Spleen (tissue), 11 donors: ENCODE measurements at regions not wholly inside any gene's neighbourhood (a gene's known extent, or its start where the extent isn't known, plus 50 kb on each side); places are given as distances from the start of the nearest gene placed in this dataset.
A peak's percentile ranks its signal among the peaks of the same experiment; 100 is the strongest.

Experiments used
- DNase-seq: peaks from one replicate; pipeline ENCODE4 v3.0.0-alpha.2; 2020
- H3K27ac ChIP-seq, 8 donors: fragments of 200-600 bp; sonication (generic) in 7 of 8; 1 replicate in 4 of 8; 2 replicates in 4 of 8; pipeline versions ENCODE4 v1.5.0 to v1.8.0; 2016 to 2021; ENCODE audit warnings: inconsistent platforms in 4 of 8, mild to moderate bottlenecking in 4 of 8, moderate library complexity in 1 of 8
- H3K27me3 ChIP-seq, 7 donors: fragments of 200-600 bp; sonication (generic) in 6 of 7; replicated peaks in 1 of 7; 1 replicate in 4 of 7; 2 replicates in 3 of 7; pipeline versions ENCODE4 v1.5.0 to v1.8.0; 2016 to 2021; ENCODE audit warnings: inconsistent platforms in 3 of 7, mild to moderate bottlenecking in 1 of 7
- H3K36me3 ChIP-seq, 6 donors: fragments of 200-600 bp; sonication (generic) in 5 of 6; 1 replicate in 4 of 6; 2 replicates in 2 of 6; pipeline versions ENCODE4 v1.5.0 to v1.8.0; 2016 to 2021; ENCODE audit warnings: inconsistent platforms in 2 of 6
- H3K4me1 ChIP-seq, 6 donors: fragments of 200-600 bp; sonication (generic) in 5 of 6; 1 replicate in 3 of 6; 2 replicates in 3 of 6; pipeline versions ENCODE4 v1.5.0 to v1.8.0; 2016 to 2021; ENCODE audit warnings: inconsistent platforms in 3 of 6
- H3K4me3 ChIP-seq, 8 donors: fragments of 200-600 bp; sonication (generic) in 7 of 8; 1 replicate in 4 of 8; 2 replicates in 4 of 8; pipeline versions ENCODE4 v1.5.0 to v1.8.0; 2016 to 2021; ENCODE audit warnings: inconsistent platforms in 4 of 8, mild to moderate bottlenecking in 4 of 8, moderate library complexity in 2 of 8
- H3K9me3 ChIP-seq, 8 donors: fragments of 200-600 bp; sonication (generic) in 7 of 8; 1 replicate in 4 of 8; 2 replicates in 4 of 8; pipeline versions ENCODE4 v1.5.0 to v1.8.0; 2016 to 2021; ENCODE audit warnings: inconsistent platforms in 4 of 8
- CTCF ChIP-seq, 11 experiments: fragments of 200-600 bp in 7 of 11; fragments of 450-650 bp in 4 of 11; sonication (generic) in 4 of 11; IDR thresholded peaks in 8 of 11; conservative IDR thresholded peaks in 3 of 11; 1 replicate in 7 of 11; 2 replicates in 4 of 11; pipeline versions ENCODE4 v1.4.0 to v1.8.0; 2016 to 2021; ENCODE audit warnings: antibody characterized with exemption in 11 of 11, inconsistent platforms in 4 of 11, mild to moderate bottlenecking in 1 of 11
- POLR2A ChIP-seq, 3 donors: fragments of 450-650 bp; IDR thresholded peaks; one replicate each; pipeline ENCODE4 v1.5.1; 2017; ENCODE audit warnings: antibody characterized with exemption in 3 of 3, mild to moderate bottlenecking in 1 of 3
- POLR2AphosphoS5 ChIP-seq, 3 donors: sonication (generic); formaldehyde crosslinking; IDR thresholded peaks; one replicate each; pipeline ENCODE4 v1.5.1; 2017; ENCODE audit warnings: antibody characterized with exemption in 3 of 3
- WGBS, 5 donors: extraction: QIAGEN DNeasy Blood & Tissue Kit in 3 of 5; methylation state at CpG; one replicate each; pipeline versions ENCODE4 v1.1.5 to v1.1.7; 2013 to 2018; 5-methylcytosine and 5-hydroxymethylcytosine counted together
- intact Hi-C: fragments of 100-400 bp; cut with DNase I; formaldehyde crosslinking; loops from one replicate; pipeline ENCODE4 v1.15.0; 2023; ENCODE audit warnings: low total_unique reads
- donor health status: healthy with polysubstance abuse.
- donor health status: DM: no; HTN: no; CAD: no; lungs with moderate emphysema.
- donor health status: DM: no; HTN: no; CAD: no.
- donor health status: Bipolar disorder and iron deficiency.
- donor health status: healthy.
- donor health status: DM: no; HTN: no; CAD: no.
- donor health status: DM: yes; HTN: yes; CAD: no.

GRCh38 chr13:80690208-80690607, 349.3 kb upstream of the SPRY2 start:
- TF ChIP-seq POLR2A (IDR thresholded peaks at IDR 0.05), result no peak
- no peak for TF ChIP-seq POLR2AphosphoS5 (IDR thresholded peaks at IDR 0.05)
- no peak for TF ChIP-seq CTCF (IDR thresholded peaks at IDR 0.05 in 8 of 11, conservative IDR thresholded peaks at IDR 0.05 in 3 of 11)
- peaks cover 0 to 38% (median 19%) of the 10 kb centered on the region in 8 donors for H3K9me3 ChIP-seq
- intact Hi-C loops, result no loop called here
- DNase-seq, result peak; percentile 30
- H3K36me3 ChIP-seq, result no peaks in the 10 kb centered on the region
- H3K4me1 ChIP-seq, result no peaks in the 10 kb centered on the region
- H3K27ac ChIP-seq, result no peak overlapping the region
- H3K4me3 ChIP-seq, result no peak overlapping the region
- no peaks in the 10 kb centered on the region for H3K27me3 ChIP-seq
- 78 to 91% (median 88%) methylated on average over 3 of the region's 3 CpGs for WGBS, 5 donors

DNA sequence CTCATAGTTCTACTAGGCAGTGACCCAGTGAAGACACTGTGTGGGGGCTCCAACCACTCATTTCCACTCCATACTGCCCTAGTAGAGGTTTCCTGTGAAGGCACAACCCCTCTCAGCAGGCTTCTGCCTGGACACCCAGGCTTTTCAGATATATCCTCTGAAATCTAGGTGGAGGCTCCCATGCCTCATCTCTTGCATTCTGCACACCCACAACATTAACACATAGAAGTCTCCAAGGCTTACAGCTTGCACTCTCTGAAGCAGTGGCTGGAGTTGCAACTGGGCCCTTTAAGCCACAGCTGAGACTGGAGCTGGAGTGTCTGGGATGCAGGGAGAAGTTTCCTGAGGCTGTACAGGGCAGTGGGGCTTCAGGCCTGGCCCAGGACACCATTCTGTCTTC, 347.7 kb upstream of the SPRY2 start:
- Histone ChIP-seq H3K9me3 (peaks cover 0 to 38% (median 19%) of the 10 kb centered on the region in 8 donors), H3K27ac (no peak overlapping the region), H3K36me3 (no peaks in the 10 kb centered on the region), H3K27me3 (no peaks in the 10 kb centered on the region), H3K4me1 (no peaks in the 10 kb centered on the region), H3K4me3 (no peak overlapping the region)
- TF ChIP-seq POLR2A (IDR thresholded peaks at IDR 0.05) (no peak), POLR2AphosphoS5 (IDR thresholded peaks at IDR 0.05) (no peak), CTCF (IDR thresholded peaks at IDR 0.05 in 8 of 11, conservative IDR thresholded peaks at IDR 0.05 in 3 of 11) (no peak)
- intact Hi-C loops, result no loop called here
- no peak for DNase-seq

- no peak for TF ChIP-seq POLR2A (IDR thresholded peaks at IDR 0.05)
- no peak for TF ChIP-seq CTCF (IDR thresholded peaks at IDR 0.05 in 8 of 11, conservative IDR thresholded peaks at IDR 0.05 in 3 of 11)
- TF ChIP-seq POLR2AphosphoS5 (IDR thresholded peaks at IDR 0.05), result no peak
- DNase-seq, result no peak
Observed at GRCh38 chr13:80685942-80686341, 345.0 kb upstream of the SPRY2 start.

GRCh38 chr13:80684217-80684991, 343.5 kb upstream of the SPRY2 start:
- H3K36me3 ChIP-seq, result no peaks in the 10 kb centered on the region
- no peaks in the 10 kb centered on the region for H3K4me1 ChIP-seq
- H3K4me3 ChIP-seq, result no peak overlapping the region
- intact Hi-C loops, result no loop called here
- H3K27ac ChIP-seq, result no peak overlapping the region
- H3K27me3 ChIP-seq, result no peaks in the 10 kb centered on the region
- WGBS, 5 donors, result 65 to 85% (median 67%) methylated on average over 2 of the region's 2 CpGs
- TF ChIP-seq POLR2A (IDR thresholded peaks at IDR 0.05) (no peak), CTCF (IDR thresholded peaks at IDR 0.05 in 8 of 11, conservative IDR thresholded peaks at IDR 0.05 in 3 of 11) (no peak), POLR2AphosphoS5 (IDR thresholded peaks at IDR 0.05) (no peak)
- no peak for DNase-seq
- H3K9me3 ChIP-seq, result peaks cover 0 to 18% (median 5%) of the 10 kb centered on the region in 8 donors

More at GRCh38 chr13:80685942-80686341, 345.0 kb upstream of the SPRY2 start:
- intact Hi-C loops, result no loop called here
- H3K4me1 ChIP-seq, result no peaks in the 10 kb centered on the region
- no peak overlapping the region for H3K27ac ChIP-seq
- WGBS, 5 donors, result 48 to 63% (median 57%) methylated on average over 1 of the region's 1 CpG
- peaks cover 0 to 24% (median 8%) of the 10 kb centered on the region in 8 donors for H3K9me3 ChIP-seq
- H3K4me3 ChIP-seq, result no peak overlapping the region
- H3K27me3 ChIP-seq, result no peaks in the 10 kb centered on the region
- H3K36me3 ChIP-seq, result no peaks in the 10 kb centered on the region
